ENCODE measurements at regions not wholly inside any gene's neighbourhood (a gene's known extent, or its start where the extent isn't known, plus 50 kb on each side); places are given as distances from the start of the nearest gene placed in this dataset.

- Histone ChIP-seq H3K9ac (ENCODE audit: low read length) (no peak overlapping the region), H4K20me1 (ENCODE audit: insufficient read depth) (no peaks in the 10 kb centered on the region), H2AFZ (ENCODE audit: low read depth, low read length) (no peak overlapping the region), H3K9me3 (ENCODE audit: low read length) (no peaks in the 10 kb centered on the region), H3F3A (ENCODE audit: insufficient read depth, low read length, poor library complexity, severe bottlenecking) (no peaks in the 10 kb centered on the region), H3K9me2 (ENCODE audit: insufficient read depth, low read length) (no peaks in the 10 kb centered on the region), H3K79me2 (replicated peaks; ENCODE audit: insufficient read depth, low read length) (no peaks in the 10 kb centered on the region), H3K36me3 (ENCODE audit: insufficient read depth, low read length) (no peaks in the 10 kb centered on the region), H3K27me3 (ENCODE audit: insufficient read depth, low read depth, low read length) (no peaks in the 10 kb centered on the region), H3K4me3 (ENCODE audit: low read length) (no peak overlapping the region), H3K27ac (ENCODE audit: low read length) (no peak overlapping the region), H3K4me2 (ENCODE audit: low read length) (no peak overlapping the region)
- TF ChIP-seq POLR2AphosphoS5 (IDR thresholded peaks at IDR 0.05): no peak
- no peak for TF ChIP-seq REST (IDR thresholded peaks at IDR 0.05; ENCODE audit: borderline replicate concordance)
- TF ChIP-seq CTCF (IDR thresholded peaks at IDR 0.05; ENCODE audit: poor library complexity, severe bottlenecking): no peak
- TF ChIP-seq RAD21 (conservative IDR thresholded peaks at IDR 0.05): no peak
- TF ChIP-seq EZH2 (IDR thresholded peaks at IDR 0.05; ENCODE audit: borderline replicate concordance, insufficient read depth, low read length, poor library complexity, severe bottlenecking): no peak
- no peak for TF ChIP-seq EP300 (conservative IDR thresholded peaks at IDR 0.05; ENCODE audit: poor library complexity, severe bottlenecking)
- TF ChIP-seq TAF1 (IDR thresholded peaks at IDR 0.05; ENCODE audit: low read depth): no peak
- TF ChIP-seq SMC3 (conservative IDR thresholded peaks at IDR 0.05; ENCODE audit: poor library complexity): no peak
- no peak for TF ChIP-seq MXI1 (conservative IDR thresholded peaks at IDR 0.05; ENCODE audit: poor library complexity, severe bottlenecking)
Measured at GRCh38 chr9:24487250-24487861, 58.3 kb downstream of the IZUMO3 start.

- Histone ChIP-seq H2AFZ (ENCODE audit: low read depth, low read length) (no peak overlapping the region), H3K27ac (ENCODE audit: low read length) (no peak overlapping the region), H3K4me2 (ENCODE audit: low read length) (no peak overlapping the region)
Measured at GRCh38 chr9:24479361-24480059, 66.2 kb downstream of the IZUMO3 start.

More at GRCh38 chr9:24479361-24480059, 66.2 kb downstream of the IZUMO3 start:
- Histone ChIP-seq H3K36me3 (ENCODE audit: insufficient read depth, low read length) (no peaks in the 10 kb centered on the region), H4K20me1 (ENCODE audit: insufficient read depth) (no peaks in the 10 kb centered on the region), H3K9me2 (ENCODE audit: insufficient read depth, low read length) (no peaks in the 10 kb centered on the region), H3K9me3 (ENCODE audit: low read length) (no peaks in the 10 kb centered on the region), H3K4me3 (ENCODE audit: low read length) (no peak overlapping the region), H3K9ac (ENCODE audit: low read length) (no peak overlapping the region), H3F3A (ENCODE audit: insufficient read depth, low read length, poor library complexity, severe bottlenecking) (no peaks in the 10 kb centered on the region), H3K27me3 (ENCODE audit: insufficient read depth, low read depth, low read length) (no peaks in the 10 kb centered on the region), H3K79me2 (replicated peaks; ENCODE audit: insufficient read depth, low read length) (no peaks in the 10 kb centered on the region)
- no peak for TF ChIP-seq MXI1 (conservative IDR thresholded peaks at IDR 0.05; ENCODE audit: poor library complexity, severe bottlenecking)
- TF ChIP-seq POLR2AphosphoS5 (IDR thresholded peaks at IDR 0.05): no peak
- TF ChIP-seq SMC3 (conservative IDR thresholded peaks at IDR 0.05; ENCODE audit: poor library complexity): no peak
- TF ChIP-seq CTCF (IDR thresholded peaks at IDR 0.05; ENCODE audit: poor library complexity, severe bottlenecking): no peak
- TF ChIP-seq TAF1 (IDR thresholded peaks at IDR 0.05; ENCODE audit: low read depth): no peak
